ENCODE measurements at regions not wholly inside any gene's neighbourhood (a gene's known extent, or its start where the extent isn't known, plus 50 kb on each side); places are given as distances from the start of the nearest gene placed in this dataset.

GRCh38 chr6:14258695-14259593, 141.4 kb downstream of the CD83 start:
- DNase-seq = no peak

- no peak for DNase-seq
Observed at GRCh38 chr6:14259594-14260152, 142.1 kb downstream of the CD83 start.

- no peak for DNase-seq
Observed at GRCh38 chr6:14260839-14261238, 143.3 kb downstream of the CD83 start.

- no peak for DNase-seq
Observed at GRCh38 chr6:14263881-14264424, 146.4 kb downstream of the CD83 start.

- no peak for DNase-seq
Observed at GRCh38 chr6:14265049-14266021, 147.8 kb downstream of the CD83 start.

- no peak for DNase-seq
Observed at GRCh38 chr6:14266266-14266665, 148.7 kb downstream of the CD83 start.

GRCh38 chr6:14267885-14268660, 150.5 kb downstream of the CD83 start:
- DNase-seq = no peak

GRCh38 chr6:14269436-14269835, 151.9 kb downstream of the CD83 start:
- no peak for DNase-seq

GRCh38 chr6:14270142-14270893, 152.7 kb downstream of the CD83 start:
- no peak for DNase-seq

GRCh38 chr6:14270925-14271788, 153.6 kb downstream of the CD83 start:
- peak; percentile 82 for DNase-seq

GRCh38 chr6:14271789-14272736, 154.5 kb downstream of the CD83 start:
- no peak for DNase-seq

GRCh38 chr6:14272737-14273085, 155.1 kb downstream of the CD83 start:
- DNase-seq = no peak

- DNase-seq = no peak
Observed at GRCh38 chr6:14273191-14273590, 155.6 kb downstream of the CD83 start.

GRCh38 chr6:14274016-14274415, 156.4 kb downstream of the CD83 start:
- no peak for DNase-seq

- DNase-seq = no peak
Observed at GRCh38 chr6:14274546-14275492, 157.2 kb downstream of the CD83 start.

GRCh38 chr6:14275493-14275851, 157.9 kb downstream of the CD83 start:
- no peak for DNase-seq

GRCh38 chr6:14276071-14276470, 158.5 kb downstream of the CD83 start:
- DNase-seq = no peak

Measured in stimulated activated CD4-positive, alpha-beta T cell treated with anti-CD3 and anti-CD28 coated beads, Interleukin-1b, Interleukin-23, amount 100 ng/mL, for 48 hours (primary cell).